Activated CD8-positive, alpha-beta T cell treated with anti-CD3 and anti-CD28 coated beads, Interleukin-2, amount 10 ng/mL, durations not matched to agents 7 days and 5 days (primary cell): ENCODE measurements at regions not wholly inside any gene's neighbourhood (a gene's known extent, or its start where the extent isn't known, plus 50 kb on each side); places are given as distances from the start of the nearest gene placed in this dataset.
"Not testable (repeated sequence)": the region's sequence is repeated elsewhere in the genome, so short reads cannot be mapped to it uniquely, and the experiment has no call there.

ENCODE experiments used
- ATAC-seq: fragments of 150-1000 bp; cut with Tn5 transposase; one replicate; pipeline ENCODE4 v1.10.0; 2021; ENCODE audit warnings: moderate library complexity
- CTCF ChIA-PET: fragments of 350-600 bp; sonication (Branson Sonifier 250); formaldehyde crosslinking; loops from one replicate; lab custom pipeline; 2021; ENCODE audit warnings: antibody characterized with exemption; lab: Charles Lee
- POLR2A ChIA-PET: fragments of 350-600 bp; sonication (Branson Sonifier 250); formaldehyde crosslinking; loops from one replicate; lab custom pipeline; 2021; ENCODE audit warnings: antibody characterized with exemption; lab: Charles Lee
- DNase-seq: peaks from one replicate; pipeline ENCODE4 v3.0.0-alpha.2; 2020
- H3K27ac Mint-ChIP-seq: one replicate; pipeline ENCODE4 v1.8.0; 2021; ENCODE audit warnings: mild to moderate bottlenecking, mixed read lengths
- H3K27me3 Mint-ChIP-seq: one replicate; pipeline ENCODE4 v1.8.0; 2021; ENCODE audit warnings: low read depth, mixed read lengths
- H3K36me3 Mint-ChIP-seq: one replicate; pipeline ENCODE4 v1.8.0; 2021; ENCODE audit warnings: low read depth, mixed read lengths
- H3K4me1 Mint-ChIP-seq: one replicate; pipeline ENCODE4 v1.8.0; 2021; ENCODE audit warnings: low read depth, mixed read lengths
- H3K4me3 Mint-ChIP-seq: one replicate; pipeline ENCODE4 v1.8.0; 2021; ENCODE audit warnings: mild to moderate bottlenecking, mixed read lengths
- H3K9me3 Mint-ChIP-seq: one replicate; pipeline ENCODE4 v1.8.0; 2022; ENCODE audit warnings: mixed read lengths; ENCODE audit not compliant: insufficient read depth

GRCh38 chrX:46354481-46354880 is 190.7 kb downstream of the ZNF674 start:
- H3K4me3 Mint-ChIP-seq = no peak overlapping the region
- no peak for ATAC-seq
- H3K36me3 Mint-ChIP-seq = no peaks in the 10 kb centered on the region
- no peaks in the 10 kb centered on the region for H3K9me3 Mint-ChIP-seq
- no peak overlapping the region for H3K27ac Mint-ChIP-seq
- ChIA-PET POLR2A (no interaction called here), CTCF (no interaction called here)
- peaks cover 6% of the 10 kb centered on the region for H3K27me3 Mint-ChIP-seq
- DNase-seq = no peak
- no peaks in the 10 kb centered on the region for H3K4me1 Mint-ChIP-seq

- ATAC-seq = no peak
- no peak overlapping the region for H3K27ac Mint-ChIP-seq
- ChIA-PET POLR2A (no interaction called here), CTCF (no interaction called here)
- no peaks in the 10 kb centered on the region for H3K27me3 Mint-ChIP-seq
- no peaks in the 10 kb centered on the region for H3K9me3 Mint-ChIP-seq
- H3K4me3 Mint-ChIP-seq = no peak overlapping the region
- H3K36me3 Mint-ChIP-seq = no peaks in the 10 kb centered on the region
- no peaks in the 10 kb centered on the region for H3K4me1 Mint-ChIP-seq
- no peak for DNase-seq
Observed at GRCh38 chrX:46341767-46342322, 203.4 kb downstream of the ZNF674 start.

DNA sequence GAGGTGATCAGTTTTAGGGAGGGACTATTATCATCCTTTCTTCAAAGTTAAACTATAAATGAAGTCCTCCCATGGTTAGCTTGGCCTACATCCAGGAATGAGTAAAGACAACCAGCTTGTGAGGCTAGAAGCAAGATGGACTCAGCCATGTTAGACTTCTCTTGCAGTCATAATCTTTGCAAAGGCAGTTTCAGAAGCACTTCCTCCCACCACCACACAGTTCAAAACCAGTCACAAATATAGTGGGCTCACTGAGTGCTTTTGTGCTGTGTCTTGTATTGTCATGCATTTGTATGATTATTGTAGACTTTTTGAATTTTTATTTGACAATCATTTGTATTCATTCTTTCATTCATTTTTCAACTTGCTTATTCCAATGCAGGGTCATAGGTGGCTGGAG is 204.5 kb downstream of the ZNF674 start:
- DNase-seq (no peak), ATAC-seq (no peak)
- CTCF ChIA-PET = no interaction called here
- Mint-ChIP-seq H3K4me1 (no peaks in the 10 kb centered on the region), H3K27ac (no peak overlapping the region), H3K4me3 (no peak overlapping the region), H3K27me3 (no peaks in the 10 kb centered on the region), H3K9me3 (no peaks in the 10 kb centered on the region), H3K36me3 (no peaks in the 10 kb centered on the region)
- POLR2A ChIA-PET = no interaction called here

DNA sequence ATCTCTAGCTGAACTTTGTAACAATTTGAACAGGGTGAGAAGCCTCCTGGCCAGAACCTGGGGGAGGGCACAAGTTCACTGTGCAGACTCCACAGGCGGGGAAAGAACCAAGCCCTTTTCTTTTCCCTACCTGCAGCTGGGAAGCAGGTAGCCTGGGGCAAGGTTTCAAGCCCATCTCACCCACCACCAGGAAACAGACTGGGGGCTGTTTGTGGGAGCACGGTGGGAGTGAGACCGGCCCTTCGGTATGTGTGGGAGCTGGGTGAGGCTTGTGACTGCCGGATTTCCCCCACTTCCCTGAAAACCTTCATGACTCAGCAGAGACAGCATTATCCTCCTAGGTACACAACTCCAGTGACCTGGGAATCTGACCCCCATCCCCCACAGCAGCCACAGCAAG is 211.7 kb downstream of the ZNF674 start:
- CTCF ChIA-PET = no interaction called here
- Mint-ChIP-seq H3K4me1 (peaks cover 4% of the 10 kb centered on the region), H3K4me3 (no peak overlapping the region), H3K27ac (no peak overlapping the region), H3K36me3 (peaks cover 3% of the 10 kb centered on the region), H3K9me3 (peaks cover 6% of the 10 kb centered on the region), H3K27me3 (no peaks in the 10 kb centered on the region)
- ATAC-seq (no peak), DNase-seq (no peak)
- POLR2A ChIA-PET = no interaction called here

GRCh38 chrX:46330981-46331380 is 214.2 kb downstream of the ZNF674 start:
- H3K4me3 Mint-ChIP-seq = no peak overlapping the region
- ATAC-seq = no peak
- CTCF ChIA-PET = no interaction called here

GRCh38 chrX:46330513-46330912 is 214.7 kb downstream of the ZNF674 start:
- no peak overlapping the region for H3K4me3 Mint-ChIP-seq
- CTCF ChIA-PET = no interaction called here
- no peak overlapping the region for H3K27ac Mint-ChIP-seq

More at GRCh38 chrX:46330981-46331380, 214.2 kb downstream of the ZNF674 start:
- Mint-ChIP-seq H3K9me3 (peaks cover 6% of the 10 kb centered on the region), H3K27ac (no peak overlapping the region), H3K27me3 (no peaks in the 10 kb centered on the region), H3K36me3 (peaks cover 3% of the 10 kb centered on the region), H3K4me1 (peaks cover 4% of the 10 kb centered on the region)
- POLR2A ChIA-PET = no interaction called here
- no peak for DNase-seq

GRCh38 chrX:46328133-46328532 is 217.1 kb downstream of the ZNF674 start:
- Mint-ChIP-seq H3K4me3 (no peak overlapping the region), H3K9me3 (no peaks in the 10 kb centered on the region), H3K27ac (no peak overlapping the region), H3K27me3 (no peaks in the 10 kb centered on the region), H3K4me1 (peaks cover 12% of the 10 kb centered on the region), H3K36me3 (no peaks in the 10 kb centered on the region)
- DNase-seq = no peak
- ChIA-PET CTCF (no interaction called here), POLR2A (no interaction called here)
- ATAC-seq = no peak

More at GRCh38 chrX:46330513-46330912, 214.7 kb downstream of the ZNF674 start:
- Mint-ChIP-seq H3K36me3 (peaks cover 3% of the 10 kb centered on the region), H3K4me1 (peaks cover 6% of the 10 kb centered on the region), H3K27me3 (no peaks in the 10 kb centered on the region), H3K9me3 (peaks cover 6% of the 10 kb centered on the region)
- ATAC-seq = no peak
- POLR2A ChIA-PET = no interaction called here
- DNase-seq = no peak

GRCh38 chrX:46327566-46328115 is 217.6 kb downstream of the ZNF674 start:
- no peaks in the 10 kb centered on the region for H3K27me3 Mint-ChIP-seq
- no peaks in the 10 kb centered on the region for H3K9me3 Mint-ChIP-seq
- no peaks in the 10 kb centered on the region for H3K36me3 Mint-ChIP-seq
- no peak overlapping the region for H3K4me3 Mint-ChIP-seq
- DNase-seq = no peak
- H3K4me1 Mint-ChIP-seq = peaks cover 12% of the 10 kb centered on the region
- ChIA-PET CTCF (no interaction called here), POLR2A (no interaction called here)
- no peak for ATAC-seq
- no peak overlapping the region for H3K27ac Mint-ChIP-seq

DNA sequence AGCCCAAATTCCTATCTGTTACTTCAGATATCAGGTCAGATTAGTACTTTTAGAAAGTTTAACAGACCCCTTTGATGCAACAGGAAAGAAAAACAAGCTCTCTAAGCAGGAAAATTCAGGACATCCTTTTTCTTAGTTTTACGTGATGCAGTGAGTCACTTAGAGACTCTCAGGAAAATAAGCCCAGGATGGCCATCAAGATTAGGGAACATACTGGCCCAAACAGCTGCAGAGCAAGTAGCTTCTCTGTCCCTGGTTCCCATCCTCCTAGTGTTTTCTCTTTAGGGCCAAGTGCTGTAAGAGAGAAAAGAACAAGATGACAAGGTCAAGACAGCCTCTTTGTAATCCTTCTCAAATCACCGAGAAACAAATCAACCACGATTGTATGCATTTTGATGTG is 219.1 kb downstream of the ZNF674 start:
- H3K27ac Mint-ChIP-seq = no peak overlapping the region

DNA sequence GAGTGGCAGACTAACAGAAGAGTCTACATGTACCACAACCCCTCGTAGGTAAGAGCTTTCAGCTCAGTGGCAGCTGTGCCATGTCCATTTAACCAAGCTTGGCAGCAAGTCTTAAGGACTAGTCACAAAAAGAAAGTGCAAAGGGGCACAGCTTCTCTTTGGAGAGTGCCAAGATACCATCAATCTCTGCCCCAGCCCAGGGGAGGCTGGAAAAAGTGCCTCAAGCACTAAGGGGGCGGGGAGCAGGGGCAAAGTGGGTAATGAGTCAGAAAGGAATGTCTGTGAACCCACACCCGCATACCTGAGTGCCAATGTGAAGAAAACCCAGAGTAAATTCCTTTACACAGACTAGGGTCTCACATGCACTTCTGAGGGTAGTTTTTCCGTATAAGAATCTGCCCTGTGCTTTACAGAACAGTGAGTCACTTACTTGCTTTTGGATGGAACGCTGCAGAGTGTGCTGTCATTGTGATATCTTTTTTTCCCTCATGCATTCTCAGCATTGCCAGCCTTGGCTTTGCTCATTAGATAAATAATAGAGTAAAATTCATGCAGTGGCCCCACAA is 219.8 kb downstream of the ZNF674 start:
- H3K4me3 Mint-ChIP-seq = no peak overlapping the region
- no peaks in the 10 kb centered on the region for H3K9me3 Mint-ChIP-seq
- ATAC-seq = no peak
- H3K27ac Mint-ChIP-seq = no peak overlapping the region
- ChIA-PET CTCF (no interaction called here), POLR2A (interaction anchor here (0.6 kb wide), 1 partner anchor 560 kb away, joined by 3 read pairs; no protein-coding TSS in a partner anchor)
- no peak for DNase-seq
- H3K36me3 Mint-ChIP-seq = no peaks in the 10 kb centered on the region
- no peaks in the 10 kb centered on the region for H3K27me3 Mint-ChIP-seq
- peaks cover 22% of the 10 kb centered on the region for H3K4me1 Mint-ChIP-seq

More for the DNA sequence above, 219.1 kb downstream of the ZNF674 start:
- no peak overlapping the region for H3K4me3 Mint-ChIP-seq
- H3K9me3 Mint-ChIP-seq = no peaks in the 10 kb centered on the region
- peaks cover 14% of the 10 kb centered on the region for H3K4me1 Mint-ChIP-seq
- H3K36me3 Mint-ChIP-seq = no peaks in the 10 kb centered on the region
- ATAC-seq = no peak
- DNase-seq = no peak
- CTCF ChIA-PET = no interaction called here
- H3K27me3 Mint-ChIP-seq = no peaks in the 10 kb centered on the region
- POLR2A ChIA-PET = no interaction called here

- H3K4me3 Mint-ChIP-seq = no peak overlapping the region
- H3K4me1 Mint-ChIP-seq = peaks cover 28% of the 10 kb centered on the region
- DNase-seq (no peak), ATAC-seq (no peak)
- CTCF ChIA-PET = no interaction called here
- no peak overlapping the region for H3K27ac Mint-ChIP-seq
- POLR2A ChIA-PET = no interaction called here
- H3K27me3 Mint-ChIP-seq = no peaks in the 10 kb centered on the region
- no peaks in the 10 kb centered on the region for H3K36me3 Mint-ChIP-seq
- H3K9me3 Mint-ChIP-seq = no peaks in the 10 kb centered on the region
Observed at GRCh38 chrX:46324166-46324565, 221.1 kb downstream of the ZNF674 start.

GRCh38 chrX:46322929-46323328 is 222.3 kb downstream of the ZNF674 start:
- H3K36me3 Mint-ChIP-seq, ATAC-seq, POLR2A ChIA-PET, H3K27ac Mint-ChIP-seq, H3K27me3 Mint-ChIP-seq, H3K9me3 Mint-ChIP-seq, CTCF ChIA-PET, DNase-seq, H3K4me3 Mint-ChIP-seq: not testable (repeated sequence)
- peaks cover 28% of the 10 kb centered on the region for H3K4me1 Mint-ChIP-seq
